Renal pelvis (tissue), 1 donor: ENCODE measurements at regions not wholly inside any gene's neighbourhood (a gene's known extent, or its start where the extent isn't known, plus 50 kb on each side); places are given as distances from the start of the nearest gene placed in this dataset.

ENCODE experiments used
- DNase-seq: peaks from one replicate; pipeline ENCODE4 v3.0.0-alpha.2; 2013

GRCh38 chr3:10738688-10739372 lies 77.2 kb upstream of the SLC6A11 start:
- peak; percentile 45 for DNase-seq

GRCh38 chr3:10740954-10741353 lies 75.1 kb upstream of the SLC6A11 start:
- no peak for DNase-seq

- no peak for DNase-seq
These were observed 73.9 kb upstream of the SLC6A11 start for GRCh38 chr3:10741891-10742671.

- DNase-seq, result no peak
These were observed 72.5 kb upstream of the SLC6A11 start for GRCh38 chr3:10743366-10744097.

GRCh38 chr3:10744098-10744465 lies 71.9 kb upstream of the SLC6A11 start:
- no peak for DNase-seq

- DNase-seq, result no peak
These were observed 70.6 kb upstream of the SLC6A11 start for GRCh38 chr3:10745392-10745791.

GRCh38 chr3:10746001-10746400 lies 70.0 kb upstream of the SLC6A11 start:
- DNase-seq, result no peak

GRCh38 chr3:10746684-10747083 lies 69.3 kb upstream of the SLC6A11 start:
- DNase-seq, result no peak

- DNase-seq, result no peak
These were observed 68.7 kb upstream of the SLC6A11 start for GRCh38 chr3:10747341-10747740.

GRCh38 chr3:10748040-10748439 lies 68.0 kb upstream of the SLC6A11 start:
- DNase-seq, result no peak

- DNase-seq, result peak; percentile 75
These were observed 62.1 kb upstream of the SLC6A11 start for GRCh38 chr3:10753964-10754363.

GRCh38 chr3:10756546-10756945 lies 59.5 kb upstream of the SLC6A11 start:
- no peak for DNase-seq

GRCh38 chr3:10757021-10757820 lies 58.8 kb upstream of the SLC6A11 start:
- no peak for DNase-seq

GRCh38 chr3:10757821-10758130 lies 58.3 kb upstream of the SLC6A11 start:
- DNase-seq, result no peak

GRCh38 chr3:10758304-10759037 lies 57.6 kb upstream of the SLC6A11 start:
- DNase-seq, result peak; percentile 33

GRCh38 chr3:10759495-10759894 lies 56.5 kb upstream of the SLC6A11 start:
- no peak for DNase-seq

GRCh38 chr3:10760199-10760598 lies 55.8 kb upstream of the SLC6A11 start:
- DNase-seq, result no peak

- DNase-seq, result no peak
These were observed 54.4 kb upstream of the SLC6A11 start for GRCh38 chr3:10761583-10761982.

GRCh38 chr3:10762116-10762515 lies 53.9 kb upstream of the SLC6A11 start:
- no peak for DNase-seq

GRCh38 chr3:10762611-10763247 lies 53.3 kb upstream of the SLC6A11 start:
- DNase-seq, result no peak

- DNase-seq, result no peak
These were observed 52.8 kb upstream of the SLC6A11 start for GRCh38 chr3:10763248-10763620.
